ENCODE measurements at regions not wholly inside any gene's neighbourhood (a gene's known extent, or its start where the extent isn't known, plus 50 kb on each side); places are given as distances from the start of the nearest gene placed in this dataset.

GRCh38 chr4:123474817-123475216, 78.2 kb downstream of the SPRY1 start:
- TF ChIP-seq CTCF (conservative IDR thresholded peaks at IDR 0.05): no peak
- Mint-ChIP-seq H3K4me1 (ENCODE audit: unreplicated experiment) (peaks cover 21% of the 10 kb centered on the region), H3K27me3 (no peaks in the 10 kb centered on the region), H3K27ac (no peak overlapping the region), H3K9me3 (peaks cover 7% of the 10 kb centered on the region), H3K4me3 (no peak overlapping the region), H3K36me3 (no peaks in the 10 kb centered on the region)
- DNase-seq (ENCODE audit: extremely low spot score, unreplicated experiment): no peak

- H3K4me1 Mint-ChIP-seq (ENCODE audit: unreplicated experiment): peaks cover 21% of the 10 kb centered on the region
- no peaks in the 10 kb centered on the region for H3K36me3 Mint-ChIP-seq
- no peak overlapping the region for H3K4me3 Mint-ChIP-seq
- TF ChIP-seq CTCF (conservative IDR thresholded peaks at IDR 0.05): no peak
- H3K27me3 Mint-ChIP-seq: no peaks in the 10 kb centered on the region
- peaks cover 7% of the 10 kb centered on the region for H3K9me3 Mint-ChIP-seq
- no peak overlapping the region for H3K27ac Mint-ChIP-seq
- DNase-seq (ENCODE audit: extremely low spot score, unreplicated experiment): no peak
Observed at GRCh38 chr4:123476089-123476488, 79.5 kb downstream of the SPRY1 start.

- no peak for DNase-seq (ENCODE audit: extremely low spot score, unreplicated experiment)
- H3K9me3 Mint-ChIP-seq: peaks cover 7% of the 10 kb centered on the region
- no peaks in the 10 kb centered on the region for H3K36me3 Mint-ChIP-seq
- H3K4me3 Mint-ChIP-seq: no peak overlapping the region
- H3K4me1 Mint-ChIP-seq (ENCODE audit: unreplicated experiment): peaks cover 21% of the 10 kb centered on the region
- TF ChIP-seq CTCF (conservative IDR thresholded peaks at IDR 0.05): no peak
- peak overlapping the region; percentile 90 for H3K27ac Mint-ChIP-seq
- no peaks in the 10 kb centered on the region for H3K27me3 Mint-ChIP-seq
Observed at GRCh38 chr4:123477711-123478209, 81.2 kb downstream of the SPRY1 start.

GRCh38 chr4:123478859-123479345, 82.3 kb downstream of the SPRY1 start:
- no peak for TF ChIP-seq CTCF (conservative IDR thresholded peaks at IDR 0.05)
- Mint-ChIP-seq H3K9me3 (peaks cover 7% of the 10 kb centered on the region), H3K4me1 (ENCODE audit: unreplicated experiment) (peaks cover 21% of the 10 kb centered on the region), H3K27me3 (no peaks in the 10 kb centered on the region), H3K4me3 (peak overlapping the region; percentile 32), H3K27ac (peak overlapping the region; percentile 90), H3K36me3 (no peaks in the 10 kb centered on the region)
- DNase-seq (ENCODE audit: extremely low spot score, unreplicated experiment): no peak

- no peak for TF ChIP-seq CTCF (conservative IDR thresholded peaks at IDR 0.05)
- Mint-ChIP-seq H3K36me3 (no peaks in the 10 kb centered on the region), H3K27ac (peak overlapping the region; percentile 90), H3K27me3 (no peaks in the 10 kb centered on the region), H3K9me3 (peaks cover 7% of the 10 kb centered on the region), H3K4me1 (ENCODE audit: unreplicated experiment) (peaks cover 24% of the 10 kb centered on the region), H3K4me3 (peak overlapping the region; percentile 41)
- DNase-seq (ENCODE audit: extremely low spot score, unreplicated experiment): no peak
Observed at GRCh38 chr4:123479944-123480343, 83.3 kb downstream of the SPRY1 start.
